NCI-H1694 (cell line): ENCODE measurements at regions not wholly inside any gene's neighbourhood (a gene's known extent, or its start where the extent isn't known, plus 50 kb on each side); places are given as distances from the start of the nearest gene placed in this dataset.
"Not testable (repeated sequence)": the region's sequence is repeated elsewhere in the genome, so short reads cannot be mapped to it uniquely, and the experiment has no call there.

ENCODE experiments used
- DNase-seq: peaks from one replicate; lab custom pipeline; 2025; lab: John Stamatoyannopoulos, UW

DNA sequence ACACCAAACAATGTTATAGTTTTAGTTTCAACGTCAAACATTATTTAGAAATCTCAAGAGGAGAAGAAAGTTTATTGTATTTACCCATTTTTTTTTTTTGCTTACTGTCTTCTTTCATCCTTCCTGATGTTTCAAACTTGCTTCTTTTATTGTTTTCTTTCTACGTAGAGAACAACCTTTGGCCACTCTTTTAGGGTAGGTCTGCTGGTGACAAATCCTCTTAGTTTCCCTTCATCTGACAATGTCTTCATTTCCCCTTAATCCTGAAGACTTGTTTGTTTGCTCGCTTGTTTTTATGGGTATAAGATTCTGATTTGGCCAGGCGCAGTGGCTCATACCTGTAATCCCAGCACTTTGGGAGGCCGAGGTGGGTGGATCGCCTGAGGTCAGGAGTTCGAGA is 89.1 kb downstream of the RHOU start:
- no peak for DNase-seq

DNA sequence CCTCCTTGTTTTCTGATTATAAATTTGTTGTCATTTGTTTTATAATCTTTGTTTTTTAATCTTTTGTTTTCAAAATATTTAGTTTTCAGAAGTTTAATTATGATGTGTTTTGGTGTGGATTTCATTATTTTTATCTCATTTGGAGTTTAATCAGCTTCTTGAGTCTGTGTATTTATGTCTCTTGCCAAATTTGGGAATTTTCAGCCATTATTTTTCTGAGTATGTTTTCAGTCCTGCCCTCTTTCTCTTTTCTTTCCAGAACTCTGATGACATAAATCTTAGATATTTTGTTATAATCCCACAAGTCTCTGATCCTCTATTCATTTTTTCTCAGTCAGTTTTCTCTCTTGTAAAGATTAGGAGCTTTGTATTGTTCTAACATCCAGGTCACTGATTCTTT is 89.8 kb downstream of the RHOU start:
- DNase-seq, result no peak

DNA sequence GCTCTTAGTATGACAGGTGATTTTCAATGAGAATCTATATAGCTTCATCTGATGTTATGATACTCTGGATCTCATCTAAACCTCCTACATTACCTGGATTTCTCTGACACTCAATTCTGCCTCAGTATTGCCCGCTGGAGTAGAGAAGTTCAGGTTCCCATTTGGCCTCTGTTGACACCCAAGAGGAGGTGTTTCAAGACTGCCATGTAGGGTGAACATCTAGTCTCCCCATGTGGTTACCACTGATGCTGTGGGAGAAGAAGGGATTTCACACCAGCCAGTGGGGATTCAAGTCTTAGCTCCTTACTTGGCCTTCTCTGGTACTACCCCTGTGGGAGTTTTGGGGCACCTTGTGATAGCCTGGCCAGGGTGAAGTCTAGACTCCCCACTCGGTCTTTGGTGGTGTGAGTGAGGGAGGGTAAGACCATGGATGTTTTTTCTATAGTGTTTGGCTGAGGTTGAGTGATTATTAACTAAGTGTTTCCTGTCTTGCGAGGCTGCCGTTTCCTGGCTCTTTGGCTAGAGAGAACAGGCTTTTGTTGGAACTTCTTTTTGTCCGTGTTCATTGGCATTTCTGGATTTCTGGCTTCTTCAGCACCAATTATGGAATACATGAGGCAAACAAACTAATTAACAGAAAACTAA is 90.7 kb downstream of the RHOU start:
- no peak for DNase-seq

DNA sequence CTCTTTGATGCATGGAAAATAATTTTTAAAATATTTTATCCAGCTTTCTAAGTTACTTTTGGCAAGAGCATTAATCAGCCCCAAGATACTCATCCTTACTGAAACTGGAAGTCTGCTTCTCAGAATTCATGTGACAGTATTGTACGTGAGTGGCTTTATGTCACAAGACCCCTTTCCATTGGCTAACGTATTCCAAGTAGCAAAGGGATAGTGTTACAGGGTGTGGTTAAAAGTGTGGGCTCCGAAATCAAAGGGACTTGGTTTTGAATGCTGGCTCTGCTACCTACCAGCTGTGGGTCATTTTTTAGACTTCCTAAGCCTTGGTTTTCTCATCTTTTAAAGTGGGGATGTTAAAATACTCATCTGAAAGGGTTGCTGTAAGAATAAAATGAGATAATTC is 91.7 kb downstream of the RHOU start:
- DNase-seq, result no peak

DNA sequence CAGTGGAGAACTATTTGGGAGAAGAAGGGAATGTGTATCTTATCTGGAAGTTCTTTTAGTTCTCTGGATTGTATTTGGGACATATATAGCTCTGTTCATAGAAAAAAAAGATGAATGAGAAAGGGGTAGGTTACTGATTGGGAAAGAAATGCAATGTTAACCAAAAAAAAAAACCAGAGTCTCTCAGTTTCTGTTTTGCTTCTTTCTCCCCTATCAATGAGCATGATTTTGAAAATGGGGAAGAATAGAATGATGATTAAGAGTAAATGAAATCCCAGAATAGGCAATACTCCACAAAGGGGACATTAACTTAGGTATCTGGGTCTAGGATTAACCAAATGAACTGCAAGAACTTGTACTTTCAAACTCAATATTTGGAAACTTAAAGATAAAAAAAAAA is 92.9 kb downstream of the RHOU start:
- no peak for DNase-seq

DNA sequence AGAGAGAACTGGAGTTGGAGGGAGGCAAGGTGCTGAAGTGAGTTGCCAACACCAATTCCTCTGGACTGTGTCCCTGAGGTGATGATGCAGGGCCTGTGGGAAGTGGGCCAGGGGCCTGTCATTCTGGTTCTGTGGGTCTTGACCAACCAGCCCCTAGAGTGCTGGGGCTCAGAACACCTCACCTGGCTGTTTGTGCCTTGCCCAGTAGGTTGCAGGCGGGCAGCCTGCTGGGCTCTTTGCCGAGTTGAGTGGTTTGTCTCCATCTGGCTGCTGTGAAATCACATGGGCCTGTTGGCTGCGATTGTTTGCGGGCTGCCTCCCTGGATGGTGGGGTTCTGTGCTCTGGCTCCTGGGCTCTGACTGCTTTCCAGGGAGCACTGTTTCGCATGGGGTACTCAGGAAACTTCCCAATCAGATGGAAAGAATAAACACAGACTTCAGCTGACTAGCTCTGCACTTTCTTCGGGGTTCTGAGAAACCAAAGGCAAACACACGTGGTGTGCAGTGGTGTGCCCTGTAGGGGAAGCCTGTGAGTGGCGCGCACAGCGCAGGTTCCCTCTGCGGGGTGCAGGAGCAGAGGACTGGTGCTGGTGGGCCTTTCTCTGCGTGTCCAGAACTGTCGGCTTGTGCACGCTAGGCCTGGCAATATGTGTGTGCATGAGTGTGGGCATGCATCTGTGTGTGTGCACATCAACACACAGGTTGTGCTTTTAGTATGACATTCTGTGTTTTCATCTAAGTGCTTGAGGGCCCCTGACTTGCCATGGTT is 95.1 kb downstream of the RHOU start:
- DNase-seq, result peak; percentile 17

DNA sequence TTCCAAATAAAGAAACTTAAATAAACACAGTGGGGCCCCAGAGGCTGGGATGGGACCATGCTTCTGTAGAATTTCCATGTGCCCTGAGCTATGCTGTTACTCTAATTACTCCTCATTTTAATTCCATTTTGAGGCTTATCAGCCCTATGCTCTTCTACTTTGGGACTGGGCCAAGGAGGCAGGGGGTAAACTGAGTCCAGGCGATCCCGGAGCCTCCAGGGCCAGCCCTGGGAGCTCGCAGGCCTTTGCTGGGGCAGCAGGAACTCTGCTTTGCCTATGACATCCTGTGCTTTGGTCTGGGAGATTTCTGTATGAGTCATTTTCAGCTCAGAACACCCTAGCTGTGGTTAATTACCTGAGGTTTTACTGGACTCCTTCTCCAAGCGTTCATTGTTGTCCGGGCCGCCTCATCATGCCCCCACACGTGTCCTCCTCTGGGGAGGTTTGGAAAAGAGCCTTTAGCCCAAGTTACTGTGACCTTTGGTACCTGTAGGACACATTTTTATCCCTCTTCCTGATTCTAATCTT is 95.7 kb downstream of the RHOU start:
- DNase-seq, result no peak

DNA sequence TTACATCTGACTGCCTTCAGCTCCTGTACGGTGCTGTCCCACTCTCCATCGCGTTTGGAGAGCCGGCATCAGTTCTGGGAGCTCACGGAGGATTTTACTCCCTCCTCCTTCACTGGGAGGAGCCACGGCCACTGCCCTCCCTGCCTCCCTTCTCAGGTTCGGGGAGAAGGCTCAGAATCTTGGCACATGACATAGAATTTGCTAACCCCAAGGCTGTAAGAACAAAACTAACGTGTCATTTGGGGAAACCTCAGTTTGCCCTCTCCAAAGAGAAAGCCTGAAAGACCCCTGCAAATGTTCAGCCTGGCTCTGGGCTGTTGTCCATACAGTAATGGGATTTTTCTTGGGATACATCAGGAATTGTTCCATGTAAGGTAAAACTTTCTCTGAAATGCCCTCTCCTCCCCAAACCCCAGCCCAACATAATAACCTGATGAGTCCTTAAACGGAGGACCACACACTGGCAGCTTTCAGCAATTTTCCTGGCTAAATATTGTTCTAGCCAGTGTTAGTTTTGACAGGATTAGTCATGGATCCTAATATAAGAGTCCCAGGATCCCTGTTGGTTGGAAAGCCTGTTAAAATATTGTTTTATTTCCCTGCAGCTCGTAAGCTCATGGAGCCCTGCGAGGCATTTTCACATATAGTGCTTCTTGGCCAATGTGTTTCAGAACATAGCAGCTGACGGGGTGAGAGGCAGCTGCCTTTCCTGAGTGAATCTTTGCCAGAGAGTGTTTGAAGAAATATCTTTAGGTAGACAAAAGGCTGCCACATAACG is 98.8 kb downstream of the RHOU start:
- no peak for DNase-seq

DNA sequence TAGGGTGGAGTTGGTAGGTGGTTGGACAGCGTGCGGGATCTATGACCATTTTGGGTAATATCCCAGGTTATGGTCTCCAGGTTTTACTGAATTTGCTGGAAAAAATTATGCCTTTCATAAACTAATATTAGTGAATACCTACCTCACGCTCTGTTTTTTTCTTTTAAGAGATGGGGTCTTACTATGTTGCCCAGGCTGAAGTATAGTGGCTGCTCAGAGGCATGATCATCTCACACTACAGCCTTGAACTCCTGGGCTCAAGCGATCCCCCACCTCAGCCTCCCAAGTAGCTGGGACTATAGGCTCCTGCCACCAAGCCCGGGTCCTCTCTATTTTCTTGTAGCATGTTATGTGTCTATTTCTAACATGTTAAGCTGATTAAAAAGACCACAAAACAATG is 100.2 kb downstream of the RHOU start:
- no peak for DNase-seq

DNA sequence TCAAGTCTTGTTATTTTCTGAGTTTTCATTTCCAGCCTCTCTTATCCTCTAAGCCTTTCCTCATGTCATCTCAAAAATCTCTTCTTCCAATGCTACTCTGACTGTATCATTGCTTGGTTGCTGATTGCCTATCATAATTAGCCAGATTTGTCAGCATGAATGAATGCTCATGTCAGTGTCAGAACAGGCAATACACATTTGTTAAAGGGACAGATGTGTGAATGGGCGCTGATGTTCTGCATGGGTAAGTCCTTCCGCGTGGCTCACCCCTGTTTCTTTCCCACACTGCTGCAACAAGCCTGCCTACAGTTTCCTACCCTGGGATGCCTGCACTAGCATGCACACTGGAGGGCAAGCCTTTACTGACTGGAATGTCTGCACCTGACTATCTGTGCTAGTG is 100.6 kb downstream of the RHOU start:
- DNase-seq, result peak; percentile 61

DNA sequence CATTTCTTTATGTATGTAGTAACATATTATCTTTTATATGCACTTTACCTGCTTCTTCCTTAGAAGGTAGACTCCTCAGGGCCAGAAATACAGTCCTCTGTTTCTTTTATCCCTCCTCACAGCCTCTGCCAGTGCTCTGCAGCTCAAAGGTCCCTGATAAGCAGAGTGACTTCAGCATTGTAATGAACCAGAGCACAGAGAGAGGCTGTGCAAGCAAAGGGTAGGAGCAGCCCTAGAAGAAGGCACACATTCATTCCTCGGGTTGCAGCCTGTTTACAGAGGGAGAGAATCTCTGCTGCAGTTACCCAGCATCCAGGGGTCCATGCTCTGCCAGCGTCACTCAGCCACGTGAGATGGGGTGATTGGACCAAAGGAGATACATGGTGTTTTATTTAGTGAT is 101.1 kb downstream of the RHOU start:
- DNase-seq, result no peak

DNA sequence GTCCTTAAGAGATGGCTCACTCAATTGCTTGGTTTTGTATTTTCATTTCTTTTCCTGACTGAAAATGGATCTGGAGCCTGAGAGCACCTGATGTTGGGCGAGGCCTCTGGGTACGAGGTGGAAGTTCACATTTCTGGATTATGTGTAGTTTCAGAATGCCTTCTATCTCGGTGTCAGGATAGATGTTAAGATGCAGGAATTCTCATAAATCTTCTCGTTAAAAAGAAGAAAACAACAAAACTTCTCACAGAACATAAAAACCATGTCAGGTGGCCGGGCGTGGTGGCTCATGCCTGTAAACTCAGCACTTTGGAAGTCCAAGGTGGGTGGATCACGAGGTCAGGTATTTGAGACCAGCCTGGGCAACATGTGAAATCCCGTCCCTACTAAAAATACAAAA is 101.8 kb downstream of the RHOU start:
- DNase-seq, result no peak

DNA sequence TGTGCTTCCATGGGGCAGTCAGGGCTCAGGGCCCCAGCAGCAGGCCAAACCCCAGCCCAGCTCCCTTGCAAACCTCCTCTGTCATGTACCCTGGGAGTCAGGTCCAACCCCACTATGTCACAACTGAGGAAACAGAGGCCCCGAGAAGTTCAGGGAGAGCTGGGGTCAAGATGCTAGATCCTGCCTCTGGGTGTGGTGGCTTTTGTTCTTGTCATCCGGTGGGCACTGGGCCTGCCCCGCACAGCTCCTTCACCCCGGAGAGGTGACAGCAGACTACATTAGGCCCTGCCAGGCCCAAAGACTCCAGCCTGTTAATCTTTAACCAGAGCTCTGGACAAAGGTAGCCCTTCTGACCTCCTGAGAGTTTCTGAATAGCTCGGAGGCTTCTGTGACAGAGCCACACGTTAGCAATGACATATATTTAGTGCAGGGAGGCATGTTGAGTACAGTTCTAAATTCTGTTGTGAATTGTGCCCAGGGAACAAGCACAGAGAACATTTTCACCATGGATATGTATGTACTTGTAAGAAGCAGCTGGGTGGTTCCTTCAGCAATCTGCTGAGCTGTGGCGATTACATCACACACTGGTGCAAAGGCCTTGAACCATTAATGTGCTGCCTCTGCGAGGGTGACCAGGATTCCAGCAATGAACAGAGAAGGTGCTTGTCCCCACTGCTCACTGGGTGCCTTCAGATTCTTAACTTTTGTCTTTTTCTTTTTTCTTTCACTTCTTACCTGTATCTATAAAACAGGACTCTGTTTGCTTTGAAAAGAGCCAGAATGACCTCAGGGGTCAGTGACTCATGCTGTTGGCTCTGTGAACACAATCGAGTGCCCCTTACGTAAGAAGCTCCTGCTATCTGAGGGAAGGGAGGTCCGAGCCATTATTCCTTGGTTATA is 102.8 kb downstream of the RHOU start:
- DNase-seq, result no peak

DNA sequence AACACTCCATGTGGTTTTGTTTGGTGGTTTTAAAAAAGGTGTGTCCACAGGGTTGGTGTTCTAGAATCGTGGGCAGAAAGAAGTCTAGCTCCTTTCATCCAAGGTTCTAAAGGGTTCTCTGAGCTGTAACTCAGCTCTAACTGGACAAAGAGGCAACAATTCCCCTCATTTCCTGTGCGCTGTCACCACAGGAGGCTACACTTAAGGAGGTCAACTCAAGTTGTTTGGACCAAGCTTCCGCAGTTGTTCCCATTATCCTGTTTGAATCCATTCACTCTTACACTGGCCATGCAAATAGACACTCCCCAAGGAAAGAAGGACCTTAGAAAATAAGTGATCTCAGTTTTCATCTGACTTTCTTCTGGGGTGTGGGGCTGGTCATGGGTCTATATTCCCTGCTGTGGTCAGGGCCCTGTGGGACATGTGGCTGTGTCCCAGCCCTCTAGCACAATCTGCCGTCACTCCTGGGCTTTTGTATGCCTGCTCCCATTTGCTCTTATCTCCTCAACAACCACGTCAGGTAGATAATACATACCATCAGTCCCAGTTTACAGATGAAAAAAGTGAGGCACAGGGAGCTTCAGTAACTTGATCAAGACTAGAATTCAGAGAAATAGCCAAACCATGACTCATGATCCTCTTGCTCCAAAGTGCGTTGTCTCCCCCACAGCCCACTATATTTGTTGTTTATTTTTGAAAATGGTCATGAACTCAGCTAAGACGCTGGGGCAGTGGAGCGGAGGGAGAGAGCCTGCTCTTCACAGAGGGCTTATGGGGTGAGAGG is 103.6 kb downstream of the RHOU start:
- DNase-seq, result no peak

DNA sequence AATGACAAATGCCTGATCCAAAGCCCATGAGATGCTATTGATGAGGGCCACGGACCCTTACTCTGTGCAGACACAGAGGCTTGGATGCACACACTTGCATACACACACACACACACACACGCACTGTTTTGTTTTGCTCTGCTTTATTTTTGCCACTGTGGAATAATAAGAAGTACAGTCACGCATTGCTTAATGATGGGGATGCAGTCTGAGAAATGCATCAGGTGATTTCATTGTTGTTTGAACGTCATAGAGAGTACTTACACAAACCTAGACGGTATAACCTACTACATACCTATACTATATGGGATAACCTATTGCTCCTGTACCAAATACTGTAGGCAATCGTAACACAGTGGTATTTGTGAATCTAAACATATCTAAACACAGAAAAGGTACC is 104.4 kb downstream of the RHOU start:
- no peak for DNase-seq

DNA sequence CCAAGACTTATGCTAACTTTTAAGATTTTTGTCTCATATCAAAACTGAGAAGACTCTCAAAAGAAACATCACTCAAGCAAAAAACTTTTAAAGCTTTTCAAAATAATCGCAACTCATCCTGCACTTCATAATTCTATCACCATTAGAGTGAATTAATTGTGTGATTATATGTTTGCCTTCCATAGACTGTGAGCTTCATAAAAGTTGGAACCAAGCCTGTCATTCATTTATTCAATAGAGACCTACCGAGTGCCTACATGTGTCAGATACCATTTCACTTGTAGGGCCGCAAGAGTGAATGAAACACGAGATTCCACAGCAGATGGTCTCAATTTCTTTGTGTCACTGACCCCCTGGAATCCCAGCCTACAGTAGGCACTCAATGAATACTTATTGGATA is 106.4 kb downstream of the RHOU start:
- DNase-seq, result no peak

DNA sequence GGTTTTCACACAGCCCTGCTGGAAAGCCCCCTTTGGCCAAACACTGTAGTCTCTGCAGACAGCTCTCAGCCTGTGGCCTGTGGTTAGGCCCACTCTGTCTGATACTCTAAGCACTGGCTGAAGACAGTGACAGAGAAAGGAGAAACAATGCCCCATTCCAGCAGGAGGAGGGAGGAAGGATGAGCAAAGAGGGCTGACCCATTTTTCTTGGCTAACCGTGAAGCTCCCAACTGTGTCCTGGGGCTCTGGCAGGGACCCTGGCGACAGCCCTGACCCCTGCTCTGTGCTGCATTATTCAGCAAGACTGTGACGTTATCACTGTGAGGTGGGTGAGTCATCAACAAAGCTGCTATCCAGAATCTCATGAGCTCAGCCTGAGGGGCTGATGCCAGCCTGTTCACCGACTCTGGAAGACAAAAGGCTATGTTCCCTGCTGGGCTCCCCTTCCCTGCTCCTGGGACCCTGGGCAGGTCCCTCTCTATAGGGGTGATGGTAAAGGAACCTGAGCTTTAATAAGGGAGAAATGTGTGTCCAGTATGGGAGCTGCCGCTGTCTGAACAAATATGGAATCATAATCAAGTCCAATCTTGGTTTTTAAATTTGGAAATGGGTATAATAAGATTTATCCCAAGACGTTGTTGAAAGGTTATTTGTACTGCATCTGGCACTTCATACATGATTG is 107.0 kb downstream of the RHOU start:
- DNase-seq, result no peak

DNA sequence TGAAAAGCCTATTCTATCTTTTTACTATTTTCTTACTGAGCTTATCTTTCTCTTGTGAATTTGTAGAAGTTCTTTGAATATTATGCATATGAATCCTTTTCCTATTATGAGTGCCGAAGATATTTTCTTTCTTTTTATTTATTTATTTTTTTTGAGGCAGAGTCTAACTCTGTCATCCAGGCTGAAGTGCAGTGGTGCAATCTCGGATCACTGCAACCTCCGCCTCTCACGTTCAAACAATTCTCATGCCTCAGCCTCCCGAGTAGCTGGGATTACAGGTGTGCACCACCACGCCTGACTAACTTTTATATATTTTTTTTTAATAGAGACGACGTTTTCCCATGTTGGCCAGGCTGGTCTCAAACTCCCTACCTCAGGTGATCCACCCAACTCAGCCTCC is 109.8 kb downstream of the RHOU start:
- DNase-seq, result no peak

DNA sequence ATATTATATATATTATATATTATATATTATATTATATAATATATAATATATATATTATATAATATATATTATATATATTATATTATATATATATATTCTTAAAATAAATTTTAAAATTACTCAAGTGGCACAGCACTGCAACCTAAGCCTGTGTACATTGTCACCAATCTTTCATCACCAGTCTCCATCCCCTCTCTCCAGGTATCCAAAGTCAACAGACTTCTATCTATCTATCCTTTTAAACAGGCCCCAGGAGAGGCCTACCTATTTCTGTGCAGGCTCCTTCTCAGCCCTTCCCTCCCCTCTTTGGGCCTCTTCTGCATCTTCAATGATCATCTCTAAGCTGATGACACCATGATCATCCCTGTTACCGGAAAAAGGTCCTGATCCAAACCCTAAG is 111.7 kb downstream of the RHOU start:
- no peak for DNase-seq

DNA sequence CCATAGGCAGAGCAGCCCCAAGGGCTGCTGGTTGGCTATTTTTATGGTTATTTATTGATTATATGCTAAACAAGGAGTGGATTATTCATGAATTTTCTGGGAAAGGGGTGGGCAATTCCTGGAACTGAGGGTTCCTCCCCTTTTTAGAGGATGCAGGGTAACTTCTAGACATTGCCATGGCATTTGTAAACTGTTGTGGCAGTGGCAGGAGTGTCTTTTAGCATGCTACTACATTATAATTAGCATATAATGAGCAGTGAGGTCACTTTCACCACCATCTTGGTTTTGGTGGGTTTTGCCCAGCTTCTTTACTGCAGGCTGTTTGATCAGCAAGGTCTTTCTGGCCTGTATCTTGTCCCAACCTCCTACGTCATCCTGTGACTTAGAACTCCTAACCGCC is 112.2 kb downstream of the RHOU start:
- not testable (repeated sequence) for DNase-seq

DNA sequence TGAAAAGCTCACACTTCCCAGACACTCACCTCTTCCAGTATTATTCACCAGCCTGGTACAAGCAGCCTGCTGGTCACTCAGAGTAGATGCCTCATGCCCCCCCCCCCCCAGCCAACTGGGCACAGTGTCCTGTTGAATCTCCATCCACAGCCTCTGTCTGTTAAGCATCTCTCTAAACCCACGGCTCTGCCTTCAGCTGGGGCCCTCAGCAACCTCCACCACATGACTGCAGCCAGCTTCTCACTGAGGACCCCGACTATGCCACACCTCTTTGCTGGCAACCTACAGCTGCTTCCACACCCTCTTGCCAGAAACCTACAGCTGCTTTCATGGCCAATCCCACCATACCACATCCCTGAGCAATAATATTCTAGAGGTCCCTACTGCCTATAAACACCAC is 113.1 kb downstream of the RHOU start:
- no peak for DNase-seq
